HCT116 (cell line): ENCODE measurements at regions not wholly inside any gene's neighbourhood (a gene's known extent, or its start where the extent isn't known, plus 50 kb on each side); places are given as distances from the start of the nearest gene placed in this dataset.

ENCODE experiments used
- ATAC-seq: fragments of 200-7000 bp; cut with Tn5 transposase; 2 replicates; pipeline ENCODE4 v1.9.1; 2020; ENCODE audit warnings: mild to moderate bottlenecking, moderate library complexity
- BruUV-seq: library from RNA; stranded (reverse); fragments of 400-500 nt; replicated peaks from 2 replicates; lab custom pipeline; 2021; lab: Mats Ljungman, UMichigan
- CTCF ChIA-PET: fragments of 300-600 bp; sonication (Branson Sonifier 250); formaldehyde crosslinking; loops from one replicate; lab custom pipeline; 2021; ENCODE audit warnings: antibody characterized with exemption; lab: Charles Lee
- POLR2A ChIA-PET: fragments of 300-600, 350-600 bp; sonication (Branson Sonifier 250); formaldehyde crosslinking; loops from one replicate; lab custom pipeline; 2021; ENCODE audit warnings: antibody characterized with exemption; lab: Charles Lee
- RAD21 ChIA-PET, 2 experiments: fragments of 300-600 bp; sonication (Branson Sonifier 250); formaldehyde crosslinking; loops; one replicate each; lab custom pipeline; 2023; ENCODE audit warnings: low total read pairs in 2 of 2; ENCODE audit not compliant: uncharacterized antibody in 2 of 2, unreplicated experiment in 2 of 2, low non-redundant PET in 1 of 2; lab: Charles Lee
- DNase-seq: peaks from one replicate; pipeline ENCODE4 v3.0.0-alpha.2; 2010; ENCODE audit warnings: low read depth, low spot score
- H2AFZ ChIP-seq: fragments of 200-600 bp; shearing (Covaris generic), sonication (generic); 2 replicates; pipeline ENCODE4 v1.6.1; 2017; ENCODE audit warnings: low read depth, mixed run types, mixed read lengths, antibody characterized with exemption, low read length; ENCODE audit not compliant: poor library complexity, severe bottlenecking
- H3K27ac ChIP-seq: 2 replicates; pipeline ENCODE4 v1.5.1; 2012; ENCODE audit warnings: low read depth, low read length
- H3K27me3 ChIP-seq: fragments of 200-600 bp; sonication (generic); 2 replicates; pipeline ENCODE4 v1.6.1; 2016; ENCODE audit warnings: mixed run types, low read length, mixed read lengths; ENCODE audit not compliant: insufficient read depth
- H3K36me3 ChIP-seq, 2 experiments: fragments of 200-500 bp in 1 of 2; fragments of 200-600 bp in 1 of 2; sonication (Bioruptor generic) in 1 of 2; sonication (generic) in 1 of 2; 2 replicates each; pipeline versions ENCODE4 v1.5.1 to v1.6.1; 2014 to 2016; ENCODE audit warnings: low read length in 2 of 2, inconsistent platforms in 1 of 2, mixed read lengths in 1 of 2, mixed run types in 1 of 2; ENCODE audit not compliant: insufficient read depth in 2 of 2, control insufficient read depth in 1 of 2
- H3K4me1 ChIP-seq, 2 experiments: fragments of 200-600 bp in 1 of 2; sonication (generic) in 1 of 2; 2 replicates each; pipeline versions ENCODE4 v1.5.1 to v1.6.1; 2012 to 2017; ENCODE audit warnings: low read length in 2 of 2, inconsistent platforms in 1 of 2, mild to moderate bottlenecking in 1 of 2, mixed read lengths in 1 of 2, mixed run types in 1 of 2, moderate library complexity in 1 of 2; ENCODE audit not compliant: insufficient read depth in 2 of 2, control insufficient read depth in 1 of 2
- H3K4me2 ChIP-seq: fragments of 200-600 bp; sonication (generic); 2 replicates; pipeline ENCODE4 v1.6.1; 2017; ENCODE audit warnings: mixed run types, low read length, mixed read lengths
- H3K4me3 ChIP-seq, 2 experiments: fragments of 200-600 bp in 1 of 2; sonication (generic) in 1 of 2; replicated peaks in 1 of 2; 2 replicates each; pipeline ENCODE4 v1.5.1; 2011 to 2016; ENCODE audit warnings: low read length in 2 of 2, control low read depth in 1 of 2, low read depth in 1 of 2, mild to moderate bottlenecking in 1 of 2, mixed read lengths in 1 of 2, mixed run types in 1 of 2
- H3K79me2 ChIP-seq: fragments of 200-600 bp; sonication (generic); 2 replicates; pipeline ENCODE4 v1.6.1; 2017; ENCODE audit warnings: mild to moderate bottlenecking, mixed run types, low read length, moderate library complexity, mixed read lengths; ENCODE audit not compliant: insufficient read depth
- H3K9ac ChIP-seq: fragments of 200-600 bp; sonication (generic); 2 replicates; pipeline ENCODE4 v1.6.1; 2016; ENCODE audit warnings: low read length, mixed read lengths
- H3K9me2 ChIP-seq: fragments of 200-600 bp; sonication (generic), shearing (Covaris generic); 2 replicates; pipeline ENCODE4 v1.6.1; 2017; ENCODE audit warnings: mixed run types, mild to moderate bottlenecking, moderate library complexity; ENCODE audit not compliant: insufficient read depth
- H3K9me3 ChIP-seq, 2 experiments: fragments of 200-500 bp in 1 of 2; fragments of 200-600 bp in 1 of 2; sonication (Bioruptor generic) in 1 of 2; sonication (generic) in 1 of 2; 2 replicates each; pipeline ENCODE4 v1.6.1; 2014 to 2017; ENCODE audit warnings: low read length in 2 of 2, mixed read lengths in 2 of 2, inconsistent platforms in 1 of 2, low read depth in 1 of 2, mild to moderate bottlenecking in 1 of 2, mixed run types in 1 of 2, moderate library complexity in 1 of 2; ENCODE audit not compliant: control insufficient read depth in 1 of 2, insufficient read depth in 1 of 2
- H4K20me1 ChIP-seq: fragments of 200-600 bp; sonication (generic), shearing (Covaris generic); 2 replicates; pipeline ENCODE4 v1.6.1; 2017; ENCODE audit warnings: mixed run types, mild to moderate bottlenecking, moderate library complexity; ENCODE audit not compliant: insufficient read depth
- ATF3 ChIP-seq: IDR thresholded peaks from 2 replicates; pipeline ENCODE4 v1.6.1; 2012
- CBX3 ChIP-seq: IDR thresholded peaks from 2 replicates; pipeline ENCODE4 v1.6.1; 2012; ENCODE audit warnings: low read depth
- ELF1 ChIP-seq: IDR thresholded peaks from 2 replicates; pipeline ENCODE4 v1.6.1; 2012; ENCODE audit warnings: low read depth, borderline replicate concordance
- EZH2 ChIP-seq: fragments of 200-600 bp; sonication (generic); IDR thresholded peaks from 2 replicates; pipeline ENCODE4 v1.6.1; 2017; ENCODE audit warnings: antibody characterized with exemption, mixed run types
- FOSL1 ChIP-seq: IDR thresholded peaks from 2 replicates; pipeline ENCODE4 v1.6.1; 2012; ENCODE audit warnings: low read depth
- JUND ChIP-seq: IDR thresholded peaks from 2 replicates; pipeline ENCODE4 v1.6.1; 2012
- MAX ChIP-seq: IDR thresholded peaks from 2 replicates; pipeline ENCODE4 v1.6.1; 2012
- RAD21 ChIP-seq: IDR thresholded peaks from 2 replicates; pipeline ENCODE4 v1.6.1; 2012; ENCODE audit warnings: low read depth, mild to moderate bottlenecking
- SIN3A ChIP-seq: IDR thresholded peaks from 2 replicates; pipeline ENCODE4 v1.6.1; 2012; ENCODE audit warnings: low read depth
- SP1 ChIP-seq: IDR thresholded peaks from 2 replicates; pipeline ENCODE4 v1.6.1; 2012; ENCODE audit warnings: low read depth
- SRF ChIP-seq: IDR thresholded peaks from 2 replicates; pipeline ENCODE4 v1.6.1; 2012; ENCODE audit warnings: low read depth
- ZFX ChIP-seq: fragments of 450-650 bp; IDR thresholded peaks from 2 replicates; pipeline ENCODE4 v1.6.1; 2017
- ZNF274 ChIP-seq: fragments of 200-500 bp; sonication (Bioruptor generic); IDR thresholded peaks from 2 replicates; pipeline ENCODE4 v1.6.1; 2014; ENCODE audit warnings: mild to moderate bottlenecking, low read depth, low read length, inconsistent platforms
- intact Hi-C: fragments of 100-400 bp; cut with micrococcal nuclease; formaldehyde crosslinking; loops from 2 replicates; pipeline ENCODE4 v1.10.0; 2022
- TF ChIP-seq, protein P1 (sequence below): IDR thresholded peaks from 2 replicates; pipeline ENCODE4 v1.6.1; 2011; ENCODE audit warnings: mild to moderate bottlenecking, low read length, moderate library complexity; ENCODE audit not compliant: insufficient replicate concordance; ENCODE audit errors: extremely low read depth
- TF ChIP-seq, protein P2 (sequence below), 3 experiments: fragments of 200-600 bp in 1 of 3; sonication (generic) in 1 of 3; IDR thresholded peaks in 2 of 3; conservative IDR thresholded peaks in 1 of 3; 2 replicates each; pipeline ENCODE4 v1.5.1; 2012 to 2017; ENCODE audit warnings: low read depth in 2 of 3, low read length in 2 of 3, antibody characterized with exemption in 1 of 3, borderline replicate concordance in 1 of 3, control low read depth in 1 of 3, mild to moderate bottlenecking in 1 of 3, mixed read lengths in 1 of 3, mixed run types in 1 of 3, moderate library complexity in 1 of 3; ENCODE audit not compliant: insufficient read depth in 1 of 3
- TF ChIP-seq, protein P3 (sequence below): IDR thresholded peaks from 2 replicates; pipeline ENCODE4 v1.6.1; 2012; ENCODE audit warnings: low read depth

- no peak for TF ChIP-seq ELF1
- no peak for TF ChIP-seq SIN3A
- TF ChIP-seq MAX: no peak
- no peak for TF ChIP-seq ZFX
- TF ChIP-seq, protein P1, sequence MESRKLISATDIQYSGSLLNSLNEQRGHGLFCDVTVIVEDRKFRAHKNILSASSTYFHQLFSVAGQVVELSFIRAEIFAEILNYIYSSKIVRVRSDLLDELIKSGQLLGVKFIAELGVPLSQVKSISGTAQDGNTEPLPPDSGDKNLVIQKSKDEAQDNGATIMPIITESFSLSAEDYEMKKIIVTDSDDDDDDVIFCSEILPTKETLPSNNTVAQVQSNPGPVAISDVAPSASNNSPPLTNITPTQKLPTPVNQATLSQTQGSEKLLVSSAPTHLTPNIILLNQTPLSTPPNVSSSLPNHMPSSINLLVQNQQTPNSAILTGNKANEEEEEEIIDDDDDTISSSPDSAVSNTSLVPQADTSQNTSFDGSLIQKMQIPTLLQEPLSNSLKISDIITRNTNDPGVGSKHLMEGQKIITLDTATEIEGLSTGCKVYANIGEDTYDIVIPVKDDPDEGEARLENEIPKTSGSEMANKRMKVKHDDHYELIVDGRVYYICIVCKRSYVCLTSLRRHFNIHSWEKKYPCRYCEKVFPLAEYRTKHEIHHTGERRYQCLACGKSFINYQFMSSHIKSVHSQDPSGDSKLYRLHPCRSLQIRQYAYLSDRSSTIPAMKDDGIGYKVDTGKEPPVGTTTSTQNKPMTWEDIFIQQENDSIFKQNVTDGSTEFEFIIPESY: no peak
- TF ChIP-seq SRF: no peak
- TF ChIP-seq RAD21: no peak
Measured at GRCh38 chr6:140684776-140685550, 1310.5 kb upstream of the CITED2 start (continued).

- Histone ChIP-seq H3K4me2 (no peak overlapping the region), H3K79me2 (no peaks in the 10 kb centered on the region), H3K36me3 (no peaks in the 10 kb centered on the region), H3K9me3 (no peaks in the 10 kb centered on the region), H3K4me3 (no peak overlapping the region), H3K4me1 (no peaks in the 10 kb centered on the region), H3K9me2 (no peaks in the 10 kb centered on the region), H3K27ac (no peak overlapping the region), H3K9ac (no peak overlapping the region), H3K27me3 (no peaks in the 10 kb centered on the region), H2AFZ (no peak overlapping the region), H4K20me1 (no peaks in the 10 kb centered on the region)
- POLR2A ChIA-PET: no interaction called here
- no peak for DNase-seq
- intact Hi-C loops: no loop called here
- ATAC-seq: no peak
- CTCF ChIA-PET: no interaction called here
- no TSS peak for BruUV-seq
- RAD21 ChIA-PET: no interaction called here
- TF ChIP-seq ATF3 (no peak), EZH2 (no peak), SP1 (no peak), ELF1 (no peak), FOSL1 (no peak), JUND (no peak), SIN3A (no peak), ZFX (no peak), CBX3 (no peak), ZNF274 (no peak), SRF (no peak)
- TF ChIP-seq, protein P2, sequence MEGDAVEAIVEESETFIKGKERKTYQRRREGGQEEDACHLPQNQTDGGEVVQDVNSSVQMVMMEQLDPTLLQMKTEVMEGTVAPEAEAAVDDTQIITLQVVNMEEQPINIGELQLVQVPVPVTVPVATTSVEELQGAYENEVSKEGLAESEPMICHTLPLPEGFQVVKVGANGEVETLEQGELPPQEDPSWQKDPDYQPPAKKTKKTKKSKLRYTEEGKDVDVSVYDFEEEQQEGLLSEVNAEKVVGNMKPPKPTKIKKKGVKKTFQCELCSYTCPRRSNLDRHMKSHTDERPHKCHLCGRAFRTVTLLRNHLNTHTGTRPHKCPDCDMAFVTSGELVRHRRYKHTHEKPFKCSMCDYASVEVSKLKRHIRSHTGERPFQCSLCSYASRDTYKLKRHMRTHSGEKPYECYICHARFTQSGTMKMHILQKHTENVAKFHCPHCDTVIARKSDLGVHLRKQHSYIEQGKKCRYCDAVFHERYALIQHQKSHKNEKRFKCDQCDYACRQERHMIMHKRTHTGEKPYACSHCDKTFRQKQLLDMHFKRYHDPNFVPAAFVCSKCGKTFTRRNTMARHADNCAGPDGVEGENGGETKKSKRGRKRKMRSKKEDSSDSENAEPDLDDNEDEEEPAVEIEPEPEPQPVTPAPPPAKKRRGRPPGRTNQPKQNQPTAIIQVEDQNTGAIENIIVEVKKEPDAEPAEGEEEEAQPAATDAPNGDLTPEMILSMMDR (IDR thresholded peaks at IDR 0.05 in 2 of 3, conservative IDR thresholded peaks at IDR 0.05 in 1 of 3; ENCODE audit: borderline replicate concordance in 1 of 3, insufficient read depth in 1 of 3, low read depth in 2 of 3, low read length in 2 of 3): no peak
- TF ChIP-seq, protein P3, sequence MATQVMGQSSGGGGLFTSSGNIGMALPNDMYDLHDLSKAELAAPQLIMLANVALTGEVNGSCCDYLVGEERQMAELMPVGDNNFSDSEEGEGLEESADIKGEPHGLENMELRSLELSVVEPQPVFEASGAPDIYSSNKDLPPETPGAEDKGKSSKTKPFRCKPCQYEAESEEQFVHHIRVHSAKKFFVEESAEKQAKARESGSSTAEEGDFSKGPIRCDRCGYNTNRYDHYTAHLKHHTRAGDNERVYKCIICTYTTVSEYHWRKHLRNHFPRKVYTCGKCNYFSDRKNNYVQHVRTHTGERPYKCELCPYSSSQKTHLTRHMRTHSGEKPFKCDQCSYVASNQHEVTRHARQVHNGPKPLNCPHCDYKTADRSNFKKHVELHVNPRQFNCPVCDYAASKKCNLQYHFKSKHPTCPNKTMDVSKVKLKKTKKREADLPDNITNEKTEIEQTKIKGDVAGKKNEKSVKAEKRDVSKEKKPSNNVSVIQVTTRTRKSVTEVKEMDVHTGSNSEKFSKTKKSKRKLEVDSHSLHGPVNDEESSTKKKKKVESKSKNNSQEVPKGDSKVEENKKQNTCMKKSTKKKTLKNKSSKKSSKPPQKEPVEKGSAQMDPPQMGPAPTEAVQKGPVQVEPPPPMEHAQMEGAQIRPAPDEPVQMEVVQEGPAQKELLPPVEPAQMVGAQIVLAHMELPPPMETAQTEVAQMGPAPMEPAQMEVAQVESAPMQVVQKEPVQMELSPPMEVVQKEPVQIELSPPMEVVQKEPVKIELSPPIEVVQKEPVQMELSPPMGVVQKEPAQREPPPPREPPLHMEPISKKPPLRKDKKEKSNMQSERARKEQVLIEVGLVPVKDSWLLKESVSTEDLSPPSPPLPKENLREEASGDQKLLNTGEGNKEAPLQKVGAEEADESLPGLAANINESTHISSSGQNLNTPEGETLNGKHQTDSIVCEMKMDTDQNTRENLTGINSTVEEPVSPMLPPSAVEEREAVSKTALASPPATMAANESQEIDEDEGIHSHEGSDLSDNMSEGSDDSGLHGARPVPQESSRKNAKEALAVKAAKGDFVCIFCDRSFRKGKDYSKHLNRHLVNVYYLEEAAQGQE: no peak
Measured at GRCh38 chr6:140677781-140678528, 1303.5 kb upstream of the CITED2 start.
